ENCODE measurements at regions not wholly inside any gene's neighbourhood (a gene's known extent, or its start where the extent isn't known, plus 50 kb on each side); places are given as distances from the start of the nearest gene placed in this dataset.

GRCh38 chr13:82938644-82939043, 943.6 kb downstream of the SLITRK1 start:
- DNase-seq: no peak

DNA sequence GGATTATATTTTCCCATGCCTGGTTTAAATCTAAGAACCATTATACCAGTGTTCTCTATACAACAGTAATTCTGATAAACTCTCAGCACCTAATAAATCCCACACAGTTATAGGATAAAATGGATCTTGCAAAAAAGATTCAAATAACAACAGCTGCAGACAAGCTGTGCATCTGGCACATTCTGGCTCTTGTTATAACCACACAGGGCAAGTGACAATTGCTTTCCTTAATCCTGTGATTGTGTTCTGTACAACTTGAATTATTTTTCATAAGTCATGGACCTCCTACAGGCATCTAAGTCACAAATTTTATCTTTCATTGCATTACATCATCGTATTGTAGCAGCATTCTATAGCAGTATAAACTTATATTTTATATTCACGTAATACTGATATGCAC, 948.3 kb downstream of the SLITRK1 start:
- DNase-seq: no peak

DNA sequence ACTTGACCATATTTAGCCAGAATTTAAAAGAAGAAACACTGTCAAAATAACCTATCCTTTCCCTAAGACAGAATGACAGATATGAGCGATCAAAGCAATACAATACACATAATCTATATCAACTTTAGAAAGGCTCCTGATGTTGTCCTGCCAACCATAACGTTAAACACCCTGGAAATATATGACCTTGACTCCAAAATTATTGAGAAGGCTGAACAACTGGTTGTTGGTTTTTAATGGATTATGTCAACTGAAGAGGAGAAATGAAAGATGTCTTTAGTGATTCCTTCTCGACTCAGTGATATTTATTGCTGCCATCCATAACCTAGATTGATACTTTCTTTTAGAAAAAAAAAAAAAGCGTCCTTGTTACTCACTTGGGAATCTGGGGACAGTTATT, 957.2 kb downstream of the SLITRK1 start:
- DNase-seq: no peak

DNA sequence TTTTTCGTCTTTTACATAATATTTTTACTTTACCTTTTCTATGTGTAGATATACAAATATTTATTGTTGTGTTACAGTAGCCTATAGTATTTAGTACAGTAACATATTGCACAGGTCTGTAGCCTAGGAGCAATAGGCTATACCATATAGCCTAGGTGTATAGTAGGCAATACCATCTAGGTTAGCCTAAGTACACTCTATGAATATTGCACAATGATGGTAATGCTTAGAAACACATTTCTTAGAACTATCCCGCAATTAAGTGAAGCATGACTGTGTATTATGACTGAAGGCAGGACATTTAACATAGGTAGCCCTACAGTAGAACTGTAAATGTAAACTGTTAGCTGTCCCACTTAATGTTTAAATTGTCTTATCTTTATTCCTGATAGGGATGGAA, 964.3 kb downstream of the SLITRK1 start:
- DNase-seq: no peak

- no peak for DNase-seq
Measured at GRCh38 chr13:82912564-82912963, 969.7 kb downstream of the SLITRK1 start.

- no peak for DNase-seq
Measured at GRCh38 chr13:82905071-82905470, 977.2 kb downstream of the SLITRK1 start.

DNA sequence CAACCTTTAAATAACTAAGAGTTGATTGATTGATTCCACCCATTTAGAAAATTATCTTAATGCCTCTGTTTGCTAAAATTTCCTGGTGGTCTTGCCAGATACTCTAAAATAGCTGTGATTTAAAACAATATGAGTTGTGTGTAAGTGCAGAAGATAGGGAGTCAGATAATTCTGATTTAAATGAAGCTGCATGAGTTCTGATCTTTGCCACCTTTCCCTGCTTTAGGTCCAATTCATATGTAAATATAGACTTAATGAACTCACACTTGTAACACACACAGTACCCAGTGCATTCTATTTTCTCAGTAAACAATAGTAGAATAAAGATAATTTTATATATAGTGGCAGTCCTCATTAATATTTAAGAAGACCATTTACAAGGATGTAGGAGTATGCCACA, 981.8 kb downstream of the SLITRK1 start:
- DNase-seq: no peak

GRCh38 chr13:82898586-82898985, 983.7 kb downstream of the SLITRK1 start:
- DNase-seq: no peak

GRCh38 chr13:82879921-82880320, 1002.4 kb downstream of the SLITRK1 start:
- no peak for DNase-seq

DNA sequence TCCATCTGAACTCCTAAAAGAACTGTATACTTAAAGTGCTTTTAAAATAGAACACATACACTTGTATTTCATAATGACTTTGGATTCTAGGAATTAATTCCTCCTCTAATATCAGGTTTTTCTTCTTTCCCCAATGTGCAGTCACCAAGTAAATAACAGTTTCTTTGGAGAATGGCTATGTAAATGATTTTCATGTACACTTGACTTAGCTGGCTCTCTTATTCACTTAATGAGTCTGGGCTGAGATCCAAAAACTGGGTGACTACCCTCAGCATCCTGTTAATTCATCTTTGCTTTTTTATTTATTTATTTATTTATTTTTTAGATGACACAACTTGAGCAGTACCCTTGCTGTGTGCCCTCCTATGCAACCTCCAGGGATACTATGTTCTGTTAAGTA, 1003.7 kb downstream of the SLITRK1 start:
- no peak for DNase-seq

DNA sequence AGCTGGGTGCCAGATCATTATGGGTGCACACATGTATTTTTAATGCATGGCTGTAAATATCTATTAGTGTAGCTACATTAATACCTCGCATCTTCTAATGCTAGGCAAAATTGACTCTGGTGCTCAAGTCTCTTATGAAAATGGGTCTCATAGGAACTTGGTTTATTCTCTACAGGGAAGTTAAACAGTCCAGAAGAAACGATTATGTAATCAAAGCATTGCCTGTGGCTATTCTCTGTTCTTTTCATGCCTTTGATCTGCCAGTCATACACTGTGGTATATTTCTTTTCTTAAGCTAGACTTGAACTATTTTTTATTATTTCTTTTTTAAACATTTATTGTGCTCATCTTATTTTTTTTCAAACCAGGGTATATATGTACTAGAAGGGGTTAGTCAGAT, 1015.0 kb downstream of the SLITRK1 start:
- no peak for DNase-seq

GRCh38 chr13:82850644-82851043, 1031.6 kb downstream of the SLITRK1 start:
- DNase-seq: no peak

GRCh38 chr13:82848766-82849165, 1033.5 kb downstream of the SLITRK1 start:
- DNase-seq: no peak

DNA sequence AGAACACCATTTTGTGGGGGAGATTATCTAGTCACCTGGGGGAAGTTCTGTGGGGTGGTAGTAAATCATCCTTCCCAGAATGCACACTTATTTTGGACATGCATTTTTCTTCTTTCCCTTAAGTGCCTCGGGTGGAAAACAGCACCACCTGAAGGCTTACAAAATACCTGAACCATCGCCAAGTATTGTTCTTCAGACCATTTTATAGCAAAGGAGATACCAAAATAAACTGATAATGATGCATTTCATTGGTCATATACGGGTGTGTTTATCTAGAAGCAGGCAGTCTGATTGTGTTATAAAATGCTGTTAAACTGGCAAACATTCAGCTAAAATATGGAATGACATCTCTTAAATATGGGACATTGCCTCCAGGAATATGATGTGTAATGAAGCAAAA, 1034.7 kb downstream of the SLITRK1 start:
- DNase-seq: no peak

GRCh38 chr13:82833923-82834322, 1048.4 kb downstream of the SLITRK1 start:
- DNase-seq: no peak

- no peak for DNase-seq
Measured at GRCh38 chr13:82829040-82829439, 1053.2 kb downstream of the SLITRK1 start.

GRCh38 chr13:82827724-82828123, 1054.5 kb downstream of the SLITRK1 start:
- DNase-seq: no peak

GRCh38 chr13:82822935-82823334, 1059.3 kb downstream of the SLITRK1 start:
- DNase-seq: no peak

DNA sequence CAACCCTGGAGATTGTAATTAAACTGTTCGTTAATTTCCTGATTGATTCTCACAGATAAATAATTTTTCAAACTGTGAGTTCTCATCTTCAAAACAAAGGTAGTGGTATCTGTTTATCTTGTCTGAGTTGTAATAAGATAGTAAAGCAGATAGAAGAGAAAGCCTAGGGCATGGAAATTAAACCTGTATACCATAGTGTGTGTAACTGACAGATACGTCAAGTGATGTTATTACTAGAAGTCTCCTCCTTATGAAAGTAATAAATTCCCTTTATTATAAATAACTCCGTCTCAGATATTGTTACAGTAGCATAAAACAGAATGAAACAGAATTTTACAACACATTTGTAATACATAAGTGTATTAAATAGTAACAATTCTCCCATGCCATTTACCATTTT, 1065.1 kb downstream of the SLITRK1 start:
- no peak for DNase-seq

DNA sequence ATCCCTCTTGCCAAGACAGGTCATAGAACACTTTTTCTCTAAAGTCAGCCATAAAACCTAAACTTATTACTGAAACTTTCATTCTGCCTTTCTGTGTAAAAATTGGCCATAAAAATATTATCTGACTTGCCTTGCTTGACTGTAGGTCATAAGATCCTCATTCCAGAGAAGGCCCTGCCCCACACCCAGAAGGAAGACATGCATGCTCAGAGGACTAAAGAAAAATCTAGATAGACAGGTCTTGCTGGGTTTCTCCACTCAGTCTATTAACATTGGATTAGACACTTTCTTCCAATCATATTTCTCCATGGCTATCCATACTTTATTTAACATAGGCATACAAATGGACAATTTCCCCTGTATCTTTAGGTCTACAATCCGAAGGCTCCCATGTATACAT, 1066.5 kb downstream of the SLITRK1 start:
- DNase-seq: no peak

- DNase-seq: no peak
Measured at GRCh38 chr13:82803341-82803740, 1078.9 kb downstream of the SLITRK1 start.

DNA sequence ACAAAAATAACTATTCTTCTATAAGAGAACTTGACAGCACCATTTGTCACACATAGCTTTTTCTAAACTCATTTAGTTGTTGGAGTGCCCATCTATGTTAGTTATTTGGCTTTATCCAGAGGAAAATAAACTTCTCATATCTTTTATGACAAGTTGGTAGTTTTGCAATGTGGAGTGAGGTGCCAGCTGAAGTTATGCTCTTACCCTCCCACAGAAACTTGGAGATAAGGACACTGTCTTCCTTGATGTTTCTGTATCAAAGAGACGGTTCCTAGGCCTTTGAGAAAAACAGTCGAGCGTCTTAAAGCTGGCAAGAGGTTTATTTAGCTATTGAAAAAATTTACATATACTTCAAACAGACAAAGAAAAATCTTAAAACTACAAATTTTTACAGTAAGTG, 1079.7 kb downstream of the SLITRK1 start:
- DNase-seq: no peak

DNA sequence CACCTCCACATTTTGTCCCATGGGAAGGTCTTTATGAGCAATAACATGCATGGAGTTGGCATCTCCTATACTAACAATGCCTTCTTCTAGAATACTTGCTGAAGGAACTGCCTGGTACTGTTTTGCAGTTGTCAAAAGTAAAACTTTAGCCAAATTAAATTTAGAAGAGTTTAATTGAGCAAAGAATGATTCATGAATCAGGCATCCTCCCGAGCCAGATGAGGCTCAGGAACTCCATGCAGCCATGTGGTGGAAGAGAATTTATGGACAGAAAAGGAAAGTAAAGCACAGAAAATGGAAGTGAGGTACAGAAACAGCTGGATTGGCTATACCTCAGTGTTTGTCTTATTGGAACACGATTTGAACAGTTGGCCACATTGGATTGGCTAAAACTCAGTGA, 1081.9 kb downstream of the SLITRK1 start:
- no peak for DNase-seq

DNA sequence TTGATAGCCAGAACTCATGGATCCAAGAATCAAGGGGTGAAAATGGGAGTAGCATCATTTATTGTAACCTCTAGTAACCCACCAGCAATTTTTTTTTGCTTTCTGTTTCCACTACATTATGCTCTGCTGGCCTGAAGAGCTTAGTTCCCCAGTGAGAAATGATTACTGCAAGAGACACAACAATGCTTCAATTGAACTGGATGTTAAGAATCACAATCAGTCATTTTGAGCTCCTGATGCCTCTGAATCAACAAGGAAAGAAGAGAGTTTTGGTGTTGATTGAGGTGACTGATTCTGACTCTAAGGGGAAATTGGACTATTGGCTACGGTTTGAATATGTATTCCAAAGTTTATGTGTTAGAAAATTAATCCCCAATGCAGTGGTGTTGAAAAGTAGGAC, 1084.4 kb downstream of the SLITRK1 start:
- DNase-seq: no peak

GRCh38 chr13:82791035-82791434, 1091.2 kb downstream of the SLITRK1 start:
- no peak for DNase-seq

- DNase-seq: no peak
Measured at GRCh38 chr13:82772816-82773215, 1109.5 kb downstream of the SLITRK1 start.
